OCI-LY1 (cell line): ENCODE measurements at regions not wholly inside any gene's neighbourhood (a gene's known extent, or its start where the extent isn't known, plus 50 kb on each side); places are given as distances from the start of the nearest gene placed in this dataset.

Experiments
- EZH2 ChIP-seq: fragments of 200-600 bp; sonication (generic), shearing (Covaris generic); IDR thresholded peaks from 2 replicates; pipeline ENCODE4 v1.8.0; 2017; ENCODE audit warnings: borderline replicate concordance, mixed run types, mild to moderate bottlenecking, antibody characterized with exemption, low read length, moderate library complexity, mixed read lengths
- TF ChIP-seq, protein P1 (sequence below): fragments of 200-600 bp; sonication (generic), shearing (Covaris generic); IDR thresholded peaks from 2 replicates; pipeline ENCODE4 v1.5.1; 2017; ENCODE audit warnings: mild to moderate bottlenecking, antibody characterized with exemption, low read length, moderate library complexity, mixed read lengths

GRCh38 chr17:55829995-55830612 lies 79.3 kb downstream of the PCTP start:
- TF ChIP-seq, protein P1, sequence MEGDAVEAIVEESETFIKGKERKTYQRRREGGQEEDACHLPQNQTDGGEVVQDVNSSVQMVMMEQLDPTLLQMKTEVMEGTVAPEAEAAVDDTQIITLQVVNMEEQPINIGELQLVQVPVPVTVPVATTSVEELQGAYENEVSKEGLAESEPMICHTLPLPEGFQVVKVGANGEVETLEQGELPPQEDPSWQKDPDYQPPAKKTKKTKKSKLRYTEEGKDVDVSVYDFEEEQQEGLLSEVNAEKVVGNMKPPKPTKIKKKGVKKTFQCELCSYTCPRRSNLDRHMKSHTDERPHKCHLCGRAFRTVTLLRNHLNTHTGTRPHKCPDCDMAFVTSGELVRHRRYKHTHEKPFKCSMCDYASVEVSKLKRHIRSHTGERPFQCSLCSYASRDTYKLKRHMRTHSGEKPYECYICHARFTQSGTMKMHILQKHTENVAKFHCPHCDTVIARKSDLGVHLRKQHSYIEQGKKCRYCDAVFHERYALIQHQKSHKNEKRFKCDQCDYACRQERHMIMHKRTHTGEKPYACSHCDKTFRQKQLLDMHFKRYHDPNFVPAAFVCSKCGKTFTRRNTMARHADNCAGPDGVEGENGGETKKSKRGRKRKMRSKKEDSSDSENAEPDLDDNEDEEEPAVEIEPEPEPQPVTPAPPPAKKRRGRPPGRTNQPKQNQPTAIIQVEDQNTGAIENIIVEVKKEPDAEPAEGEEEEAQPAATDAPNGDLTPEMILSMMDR = no peak
- TF ChIP-seq EZH2 = no peak
